ENCODE measurements at regions not wholly inside any gene's neighbourhood (a gene's known extent, or its start where the extent isn't known, plus 50 kb on each side); places are given as distances from the start of the nearest gene placed in this dataset.

DNA sequence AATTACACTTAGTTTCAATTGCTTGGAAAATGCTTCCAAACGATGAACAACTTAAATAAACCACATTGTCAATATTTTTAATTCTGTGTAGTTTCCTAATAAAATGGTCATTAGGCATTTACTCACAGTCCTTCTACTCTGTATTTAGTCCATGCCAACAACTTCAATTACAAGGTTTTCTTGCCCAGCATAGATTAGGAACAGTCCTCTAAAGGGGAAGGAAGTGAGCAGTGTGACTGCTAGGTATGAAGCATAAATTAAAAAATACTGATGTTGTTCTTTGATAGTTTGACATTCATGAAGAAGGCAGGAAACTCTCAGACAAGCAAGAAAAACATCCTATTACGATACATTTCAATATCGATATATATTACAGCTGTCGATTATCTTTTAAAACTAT, 716.0 kb upstream of the PCDH9 start:
- Histone ChIP-seq H3K4me1 (ENCODE audit: low read depth) (no peaks in the 10 kb centered on the region), H3K27me3 (no peaks in the 10 kb centered on the region), H3K36me3 (no peaks in the 10 kb centered on the region), H3K9me3 (ENCODE audit: low read depth) (no peaks in the 10 kb centered on the region), H3K4me3 (no peak overlapping the region), H3K27ac (no peak overlapping the region)
- no peak for DNase-seq (ENCODE audit: low read depth in 1 of 2, low spot score in 1 of 2)
- TF ChIP-seq, protein P1, sequence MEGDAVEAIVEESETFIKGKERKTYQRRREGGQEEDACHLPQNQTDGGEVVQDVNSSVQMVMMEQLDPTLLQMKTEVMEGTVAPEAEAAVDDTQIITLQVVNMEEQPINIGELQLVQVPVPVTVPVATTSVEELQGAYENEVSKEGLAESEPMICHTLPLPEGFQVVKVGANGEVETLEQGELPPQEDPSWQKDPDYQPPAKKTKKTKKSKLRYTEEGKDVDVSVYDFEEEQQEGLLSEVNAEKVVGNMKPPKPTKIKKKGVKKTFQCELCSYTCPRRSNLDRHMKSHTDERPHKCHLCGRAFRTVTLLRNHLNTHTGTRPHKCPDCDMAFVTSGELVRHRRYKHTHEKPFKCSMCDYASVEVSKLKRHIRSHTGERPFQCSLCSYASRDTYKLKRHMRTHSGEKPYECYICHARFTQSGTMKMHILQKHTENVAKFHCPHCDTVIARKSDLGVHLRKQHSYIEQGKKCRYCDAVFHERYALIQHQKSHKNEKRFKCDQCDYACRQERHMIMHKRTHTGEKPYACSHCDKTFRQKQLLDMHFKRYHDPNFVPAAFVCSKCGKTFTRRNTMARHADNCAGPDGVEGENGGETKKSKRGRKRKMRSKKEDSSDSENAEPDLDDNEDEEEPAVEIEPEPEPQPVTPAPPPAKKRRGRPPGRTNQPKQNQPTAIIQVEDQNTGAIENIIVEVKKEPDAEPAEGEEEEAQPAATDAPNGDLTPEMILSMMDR (IDR thresholded peaks at IDR 0.05; ENCODE audit: low read depth, low read length), result no peak

GRCh38 chr13:67943116-67943515, 713.0 kb upstream of the PCDH9 start:
- Histone ChIP-seq H3K4me1 (ENCODE audit: low read depth) (no peaks in the 10 kb centered on the region), H3K36me3 (no peaks in the 10 kb centered on the region), H3K9me3 (ENCODE audit: low read depth) (no peaks in the 10 kb centered on the region), H3K27me3 (no peaks in the 10 kb centered on the region), H3K27ac (no peak overlapping the region), H3K4me3 (no peak overlapping the region)
- DNase-seq (ENCODE audit: low read depth in 1 of 2, low spot score in 1 of 2), result no peak
- TF ChIP-seq, protein P1 (IDR thresholded peaks at IDR 0.05; ENCODE audit: low read depth, low read length), result no peak

DNA sequence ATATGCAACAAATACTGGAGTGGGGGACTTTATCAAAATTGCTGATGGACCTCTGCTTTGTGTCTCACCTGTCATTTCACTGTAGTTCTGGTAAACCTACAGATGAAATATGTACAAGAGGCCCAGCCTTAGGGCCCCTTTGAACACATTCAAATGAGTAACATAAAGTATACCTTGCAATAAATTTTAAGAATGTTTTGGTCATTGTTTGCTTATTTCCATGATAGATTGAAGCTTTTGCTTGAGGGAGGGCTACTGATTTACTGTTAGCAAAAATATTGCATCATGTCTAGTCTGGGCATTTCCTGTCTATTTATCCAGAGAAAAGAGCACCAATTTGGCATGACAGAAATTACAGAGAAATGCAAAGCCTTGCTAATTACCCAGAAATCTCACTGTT, 705.5 kb upstream of the PCDH9 start:
- Histone ChIP-seq H3K9me3 (ENCODE audit: low read depth) (no peaks in the 10 kb centered on the region), H3K4me1 (ENCODE audit: low read depth) (peaks cover 7% of the 10 kb centered on the region), H3K27me3 (no peaks in the 10 kb centered on the region), H3K36me3 (no peaks in the 10 kb centered on the region), H3K4me3 (no peak overlapping the region), H3K27ac (no peak overlapping the region)
- no peak for DNase-seq (ENCODE audit: low read depth in 1 of 2, low spot score in 1 of 2)
- TF ChIP-seq, protein P1 (IDR thresholded peaks at IDR 0.05; ENCODE audit: low read depth, low read length), result no peak

DNA sequence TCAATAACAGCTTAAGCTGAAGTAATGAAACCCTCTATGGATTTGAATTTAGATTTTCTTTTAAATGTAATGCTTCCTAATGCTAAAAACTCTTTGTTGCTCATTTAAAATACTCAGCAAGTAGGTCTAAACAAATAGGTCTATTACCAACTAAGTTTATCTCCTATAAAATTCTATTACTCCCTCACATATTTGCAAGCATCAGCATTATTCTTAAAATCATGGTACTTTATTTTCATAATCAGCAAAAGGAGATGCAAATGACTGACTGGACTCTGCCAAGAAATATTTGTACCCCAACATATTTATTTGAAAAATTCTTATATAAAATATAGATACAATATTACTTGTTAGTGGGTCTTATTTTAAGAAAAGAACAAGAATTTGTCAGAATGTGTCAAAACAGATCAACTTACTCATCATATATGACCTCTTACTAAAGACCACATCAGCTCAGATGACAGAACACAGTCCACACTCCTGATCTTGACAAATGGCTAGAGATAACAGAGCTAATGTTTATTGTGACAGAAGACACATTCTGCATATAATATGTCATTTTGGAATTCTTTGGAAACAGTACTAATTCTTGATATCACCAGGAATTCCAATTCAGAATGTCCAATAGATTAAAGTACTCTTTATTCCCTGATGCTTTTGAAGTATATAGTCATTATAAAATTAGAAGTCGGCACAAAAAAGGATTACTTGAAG, 704.6 kb upstream of the PCDH9 start:
- Histone ChIP-seq H3K27me3 (no peaks in the 10 kb centered on the region), H3K9me3 (ENCODE audit: low read depth) (no peaks in the 10 kb centered on the region), H3K36me3 (no peaks in the 10 kb centered on the region), H3K4me3 (no peak overlapping the region), H3K27ac (no peak overlapping the region), H3K4me1 (ENCODE audit: low read depth) (peaks cover 7% of the 10 kb centered on the region)
- DNase-seq (ENCODE audit: low read depth in 1 of 2, low spot score in 1 of 2), result no peak
- TF ChIP-seq, protein P1 (IDR thresholded peaks at IDR 0.05; ENCODE audit: low read depth, low read length), result no peak

DNA sequence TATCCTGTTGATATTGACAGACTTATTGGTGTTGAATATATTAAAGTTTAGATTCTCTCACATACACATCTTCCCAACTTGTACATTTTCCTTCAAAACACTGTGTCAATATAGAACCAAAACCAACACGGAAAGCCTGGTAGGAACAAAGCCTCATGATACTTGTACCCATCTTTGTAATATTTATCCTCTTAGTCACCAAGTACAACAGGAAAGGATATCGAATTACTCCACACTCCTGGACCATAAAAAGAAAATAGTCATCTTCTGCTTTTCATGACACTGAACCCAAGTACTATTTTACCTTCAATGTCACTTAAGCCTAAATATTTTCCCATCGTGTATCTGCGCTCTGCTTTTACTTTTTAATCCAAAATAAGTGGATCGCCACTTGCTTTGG, 702.9 kb upstream of the PCDH9 start:
- Histone ChIP-seq H3K4me1 (ENCODE audit: low read depth) (peaks cover 7% of the 10 kb centered on the region), H3K36me3 (no peaks in the 10 kb centered on the region), H3K27me3 (no peaks in the 10 kb centered on the region), H3K9me3 (ENCODE audit: low read depth) (no peaks in the 10 kb centered on the region), H3K27ac (no peak overlapping the region), H3K4me3 (no peak overlapping the region)
- DNase-seq (ENCODE audit: low read depth in 1 of 2, low spot score in 1 of 2), result no peak
- TF ChIP-seq, protein P1 (IDR thresholded peaks at IDR 0.05; ENCODE audit: low read depth, low read length), result no peak
